SIG-M5 treated with dmso at 0.1 percent for 504 hours (cell line): ENCODE measurements at regions not wholly inside any gene's neighbourhood (a gene's known extent, or its start where the extent isn't known, plus 50 kb on each side); places are given as distances from the start of the nearest gene placed in this dataset.
"Not testable (repeated sequence)": the region's sequence is repeated elsewhere in the genome, so short reads cannot be mapped to it uniquely, and the experiment has no call there.

Experiments
- DNase-seq: peaks from one replicate; lab custom pipeline; 2025; ENCODE audit not compliant: unreplicated experiment; lab: John Stamatoyannopoulos, UW

DNA sequence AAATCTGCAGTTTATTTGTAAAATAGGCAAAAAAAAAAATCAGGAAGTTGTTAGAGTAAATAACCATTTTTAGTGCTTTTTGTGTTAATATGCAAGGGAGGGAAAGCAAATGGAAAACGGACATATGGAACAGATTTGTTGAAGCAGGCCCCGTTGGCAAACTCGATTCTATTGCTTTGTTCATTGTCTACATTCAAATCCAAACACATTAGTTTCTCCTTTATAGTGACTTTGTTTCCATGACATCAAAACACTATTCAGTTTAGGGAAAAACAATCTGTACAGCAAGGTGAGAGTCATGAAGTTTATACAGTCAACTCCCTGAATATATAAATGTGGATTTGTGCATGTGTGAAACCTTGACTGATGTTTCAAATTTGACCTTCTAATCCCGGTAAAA lies 142.2 kb downstream of the FAM47A start:
- no peak for DNase-seq

DNA sequence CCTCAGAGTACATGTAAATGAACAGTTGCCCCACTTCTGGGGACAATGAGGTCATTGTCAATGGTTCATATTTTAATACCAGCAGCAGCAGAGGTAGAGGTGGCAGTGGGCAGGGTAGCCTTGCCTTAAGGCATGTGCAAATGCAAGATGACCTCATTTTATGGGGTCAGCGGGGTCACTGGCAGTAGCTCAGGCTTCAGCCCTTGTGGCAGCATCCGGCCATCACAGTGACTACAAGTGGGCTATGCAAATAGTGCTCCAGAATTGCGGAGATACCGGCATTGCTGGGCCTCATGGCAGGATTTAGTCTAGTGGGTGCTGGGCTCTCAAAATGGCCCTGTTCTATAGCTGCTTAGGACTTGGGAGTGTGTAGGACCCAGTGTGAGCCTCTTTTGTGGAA lies 144.7 kb downstream of the FAM47A start:
- DNase-seq, result no peak

DNA sequence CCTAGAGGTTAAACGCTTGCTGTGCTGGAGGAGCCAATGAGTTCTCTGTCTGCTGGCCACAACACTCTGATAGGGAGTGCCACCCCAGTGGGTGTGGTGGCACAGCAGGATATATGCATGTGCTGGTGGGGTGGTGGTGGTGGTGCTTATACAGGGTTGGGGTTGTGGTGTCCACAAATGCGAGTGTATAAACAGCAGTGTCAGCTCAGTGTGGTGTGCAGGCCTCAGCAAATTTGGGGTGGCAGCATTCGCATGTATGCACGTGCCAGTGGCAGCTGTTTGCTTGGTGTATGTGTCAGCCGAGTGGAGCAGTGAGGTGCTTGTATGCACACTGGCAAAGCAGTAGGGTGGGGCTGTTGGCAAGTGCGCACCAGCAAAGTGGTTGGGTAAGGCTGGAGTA lies 157.4 kb downstream of the FAM47A start:
- DNase-seq, result no peak

DNA sequence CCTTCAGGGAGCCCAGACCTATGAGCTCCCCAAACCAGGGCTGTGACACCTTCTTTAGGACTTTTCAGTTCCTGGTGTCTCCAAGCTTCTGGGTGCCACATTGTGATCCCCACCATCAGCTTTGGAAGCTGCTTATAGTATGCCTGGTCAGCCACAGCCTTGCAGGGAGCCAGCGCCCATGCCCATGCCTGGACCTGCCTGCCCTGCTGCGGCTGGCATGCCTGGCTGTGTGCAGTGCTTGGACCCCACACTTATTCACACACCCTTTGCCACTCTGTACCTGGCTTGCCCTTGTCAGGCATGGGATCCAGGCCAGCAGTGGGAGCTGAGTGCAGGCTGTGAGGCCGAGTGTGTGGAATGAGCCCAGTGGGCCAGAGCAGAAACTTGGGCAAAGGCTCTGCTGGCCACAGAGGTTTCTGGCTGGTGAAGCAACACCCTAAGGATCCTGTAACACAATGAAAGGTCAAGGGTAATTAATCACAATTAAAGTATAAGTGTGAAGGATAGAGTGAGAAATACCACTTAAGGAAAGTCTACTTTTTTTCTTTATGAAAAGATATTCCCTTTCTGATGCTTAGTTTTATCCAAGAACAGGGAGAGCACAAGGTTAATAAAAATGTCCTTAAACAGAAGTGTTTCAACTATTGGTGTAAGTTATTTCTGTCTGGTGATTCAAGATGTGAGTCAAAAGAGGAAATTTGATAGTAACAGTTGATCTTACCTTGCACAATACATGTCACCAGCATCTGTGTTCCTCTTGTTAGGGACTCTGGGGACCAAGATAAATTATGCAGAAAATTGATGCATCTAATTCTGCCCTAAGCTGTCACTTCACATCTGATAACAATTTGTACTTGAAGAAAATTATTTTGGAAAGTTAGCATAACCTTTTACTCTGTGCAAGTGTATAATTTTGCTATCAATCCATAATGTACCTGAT lies 161.8 kb downstream of the FAM47A start:
- DNase-seq, result peak; percentile 60

DNA sequence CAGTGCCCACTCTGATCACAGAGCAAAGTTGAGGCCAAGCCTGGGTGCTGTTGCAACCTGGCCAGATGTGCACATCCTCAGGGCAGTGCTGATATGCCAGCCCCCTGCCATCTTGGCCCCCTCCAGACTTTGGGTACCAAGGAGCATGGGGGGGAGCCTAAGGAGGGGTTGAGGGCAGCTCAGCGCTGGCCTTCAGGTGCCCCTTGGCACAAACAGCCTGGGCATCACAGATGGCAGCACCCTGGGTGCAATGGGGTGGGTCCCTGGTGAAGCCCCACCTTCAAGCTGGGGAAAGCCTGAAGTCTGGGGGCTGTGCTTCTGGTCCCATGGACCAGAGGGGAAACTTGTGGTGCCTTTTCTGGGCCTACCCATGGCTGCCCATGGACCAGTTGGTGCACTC lies 163.0 kb downstream of the FAM47A start:
- no peak for DNase-seq

DNA sequence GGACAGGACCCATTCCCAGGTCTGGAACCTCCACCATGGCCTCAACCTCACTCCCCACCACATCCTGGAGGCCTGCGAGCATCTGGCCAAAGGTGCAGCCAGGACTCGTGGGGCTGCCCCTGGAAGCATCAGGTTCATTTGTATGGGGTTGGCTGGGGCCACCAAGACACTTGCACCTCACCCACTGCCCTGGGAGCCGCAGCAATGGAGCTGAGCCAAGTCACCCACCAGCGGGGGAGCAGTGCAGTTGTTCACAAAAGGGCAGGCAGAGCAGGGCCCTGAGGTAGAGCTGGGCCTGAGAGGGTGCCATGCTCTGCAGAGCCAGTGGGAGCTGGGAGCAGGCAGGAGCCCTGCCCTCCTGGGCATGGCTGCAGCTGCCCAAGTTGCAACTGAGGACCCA lies 163.5 kb downstream of the FAM47A start:
- DNase-seq, result no peak

DNA sequence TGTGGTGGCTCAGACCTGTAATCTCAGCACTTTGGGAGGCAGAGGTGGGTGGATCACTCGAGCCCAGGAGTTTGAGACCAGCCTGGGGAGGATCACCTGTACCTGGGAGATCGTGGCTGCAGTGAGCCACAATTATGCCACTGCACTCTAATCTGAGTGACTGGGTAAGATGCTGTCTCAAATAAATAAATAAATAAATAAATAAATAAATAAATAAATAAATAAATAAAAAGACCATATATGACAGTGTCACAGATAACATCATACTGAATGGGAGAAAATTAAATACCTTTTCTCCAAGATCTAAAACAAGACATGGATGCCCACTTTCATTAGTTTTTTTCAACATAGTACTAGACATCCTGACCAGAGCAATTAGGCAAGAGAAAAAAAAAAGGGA lies 182.8 kb downstream of the FAM47A start:
- DNase-seq, result no peak

DNA sequence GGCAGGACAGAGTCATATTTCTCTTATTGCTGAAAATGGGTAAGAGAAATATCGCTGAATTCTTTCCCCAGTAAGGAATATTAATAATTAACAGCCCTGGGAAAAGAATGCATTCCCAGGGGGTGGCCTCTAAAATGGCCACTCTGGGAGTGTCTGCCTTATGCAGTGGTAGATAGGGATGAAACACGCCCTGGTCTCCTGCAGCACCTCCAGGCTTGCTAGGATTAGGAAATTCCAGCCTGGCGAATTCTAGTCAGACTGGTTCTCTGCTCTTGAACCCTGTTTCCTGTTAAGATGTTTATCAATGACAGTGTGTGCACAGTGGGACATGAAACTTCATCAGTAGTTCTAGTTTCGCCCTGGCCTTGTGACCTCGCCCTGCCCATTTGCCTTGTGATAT lies 205.9 kb downstream of the FAM47A start:
- not testable (repeated sequence) for DNase-seq

DNA sequence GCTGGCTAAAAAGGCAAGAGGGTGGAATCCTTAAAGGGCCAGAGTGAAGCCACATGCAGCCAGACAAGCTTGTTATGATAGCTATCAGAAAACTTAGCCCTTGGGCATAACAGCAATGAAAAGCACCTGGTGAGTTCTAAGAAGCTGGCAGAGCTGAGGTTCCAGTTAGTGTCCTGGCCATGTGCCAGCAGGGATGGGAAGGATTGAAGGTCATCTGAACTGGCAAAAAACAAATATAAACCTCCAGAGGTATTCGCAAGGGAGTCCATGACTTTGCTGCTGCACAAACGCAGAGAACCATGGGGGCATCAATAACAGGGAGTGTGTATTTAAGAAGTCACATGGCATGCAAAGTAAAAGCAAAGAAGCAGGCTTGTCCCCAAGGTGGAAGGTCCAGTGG lies 208.9 kb downstream of the FAM47A start:
- DNase-seq, result no peak

DNA sequence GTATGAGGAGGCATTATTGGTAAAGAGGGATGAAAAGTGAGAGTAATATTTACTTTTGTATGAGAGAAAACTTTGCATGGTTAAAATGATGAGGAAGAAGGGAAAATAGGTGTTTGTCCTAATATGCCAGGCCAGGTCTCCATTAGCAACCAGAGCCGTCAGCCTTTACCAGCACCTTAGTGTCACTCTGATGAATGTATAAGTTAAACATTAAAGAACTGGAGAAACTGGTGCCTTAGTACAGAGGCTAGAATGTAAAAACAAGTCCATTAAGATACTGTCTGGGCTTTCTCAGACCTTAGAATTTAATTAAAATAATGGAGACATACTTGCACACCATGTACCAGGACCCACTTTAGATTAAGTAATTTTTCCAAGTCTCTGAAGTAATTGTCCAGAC lies 222.3 kb downstream of the FAM47A start:
- no peak for DNase-seq

DNA sequence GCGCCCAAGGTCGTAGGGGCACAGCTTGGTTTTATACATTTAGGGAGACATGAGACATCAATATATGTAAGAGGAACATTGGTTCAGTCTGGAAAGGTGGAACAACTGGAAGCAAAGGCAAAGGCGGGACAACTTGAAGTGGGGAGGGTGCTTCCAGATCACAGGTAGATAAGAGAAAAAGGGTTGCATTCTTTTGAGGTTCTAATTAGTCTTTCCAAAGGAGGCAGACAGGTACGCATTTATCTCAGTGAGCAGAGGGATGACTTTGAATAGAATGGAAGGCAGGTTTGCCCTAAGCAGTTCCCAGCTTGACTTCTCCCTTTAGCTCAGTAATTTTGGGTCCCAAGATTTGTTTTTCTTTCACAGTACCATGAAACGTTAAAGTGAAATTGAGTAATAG lies 223.2 kb downstream of the FAM47A start:
- DNase-seq, result no peak

DNA sequence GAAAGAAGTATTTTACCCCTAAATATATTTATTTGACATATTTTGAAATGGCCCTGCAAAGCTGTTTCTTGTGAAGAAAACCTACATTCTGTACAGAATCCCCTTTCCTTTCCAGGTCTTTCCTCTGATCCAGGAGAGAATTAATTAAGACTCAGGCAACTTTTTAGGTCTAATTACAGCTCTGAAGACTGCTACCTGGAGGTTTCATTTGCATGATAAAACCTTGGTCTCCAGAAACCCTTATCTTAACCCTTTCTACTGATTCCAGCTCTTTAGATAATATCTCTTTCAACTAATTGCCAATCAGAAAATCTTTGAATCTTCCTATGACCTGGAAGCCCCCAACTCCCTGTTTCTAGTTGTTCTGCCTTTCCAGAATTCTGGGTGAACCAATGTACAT lies 224.0 kb downstream of the FAM47A start:
- no peak for DNase-seq

DNA sequence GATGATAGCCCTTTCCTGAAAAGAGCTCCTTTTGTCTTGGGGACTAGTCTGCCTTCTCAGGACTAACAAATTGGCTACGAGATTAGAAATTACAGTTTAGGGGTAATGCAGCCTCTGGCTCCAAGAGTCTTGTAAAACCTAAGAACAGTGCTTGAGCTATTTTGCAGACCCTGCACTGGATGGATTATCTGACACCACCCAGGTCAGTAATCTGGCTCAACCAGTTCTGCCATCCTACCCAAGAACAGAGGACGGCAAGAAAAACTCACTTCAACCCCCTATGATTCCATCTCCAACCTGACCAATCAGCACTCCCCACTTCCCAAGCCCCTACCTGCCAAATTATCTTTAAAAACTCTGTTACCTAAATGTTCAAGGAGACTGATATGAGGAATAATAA lies 225.1 kb downstream of the FAM47A start:
- no peak for DNase-seq

DNA sequence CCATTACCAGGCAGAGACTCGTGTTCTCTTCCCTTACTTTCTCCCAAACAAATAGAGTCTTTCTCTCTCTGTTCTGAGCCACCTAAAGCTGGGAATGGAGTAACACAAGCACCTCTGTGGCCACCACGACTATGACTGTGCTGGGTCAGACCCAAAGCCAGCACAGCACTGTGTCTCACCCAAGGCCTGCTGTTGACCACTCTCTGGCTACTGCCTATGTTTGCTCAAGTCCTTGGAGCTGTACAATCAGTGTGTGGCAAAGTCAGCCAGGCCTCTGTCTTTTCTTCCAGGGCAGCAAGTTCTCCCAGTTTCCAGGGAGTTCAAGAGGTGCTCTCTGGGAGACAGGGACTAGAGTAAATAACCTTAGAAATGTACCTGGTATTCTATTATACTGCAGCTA lies 239.4 kb downstream of the FAM47A start:
- no peak for DNase-seq

DNA sequence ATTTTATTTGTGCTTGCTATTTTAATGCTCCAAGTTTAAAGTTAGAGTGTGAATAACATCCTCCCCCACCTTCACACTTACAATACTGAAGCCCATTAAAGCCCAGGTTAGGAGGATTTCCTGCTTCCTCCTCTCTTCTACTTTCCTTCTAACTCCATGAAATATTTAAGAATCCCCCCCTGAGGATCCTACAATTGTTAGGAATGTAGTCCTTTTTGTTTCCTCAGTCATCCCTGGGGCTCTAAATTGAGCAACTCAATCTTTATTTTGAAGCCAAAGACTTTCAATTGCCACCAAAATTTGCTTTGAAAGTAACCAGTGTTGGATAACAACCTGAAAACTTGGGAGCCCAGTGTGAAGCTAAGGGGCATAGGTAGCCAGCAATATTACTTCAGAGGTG lies 276.9 kb downstream of the FAM47A start:
- DNase-seq, result no peak

DNA sequence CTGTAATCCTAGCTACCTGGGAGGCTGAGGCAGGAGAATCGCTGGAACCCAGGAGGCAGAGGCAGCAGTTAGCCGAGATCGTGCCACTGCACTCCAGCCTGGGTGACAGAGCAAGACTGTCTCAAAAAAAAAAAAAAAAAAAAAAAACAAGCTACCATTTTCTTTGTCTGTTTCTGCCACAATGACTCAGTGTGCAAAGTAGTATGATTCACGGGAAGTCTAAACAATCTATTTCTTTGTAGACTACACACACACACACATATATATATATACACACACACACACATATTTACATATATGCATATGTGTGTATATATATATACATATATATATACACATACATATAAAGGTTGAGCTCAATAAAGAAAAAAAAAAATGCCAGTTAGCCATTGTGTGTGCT lies 280.0 kb downstream of the FAM47A start:
- DNase-seq, result not testable (repeated sequence)

DNA sequence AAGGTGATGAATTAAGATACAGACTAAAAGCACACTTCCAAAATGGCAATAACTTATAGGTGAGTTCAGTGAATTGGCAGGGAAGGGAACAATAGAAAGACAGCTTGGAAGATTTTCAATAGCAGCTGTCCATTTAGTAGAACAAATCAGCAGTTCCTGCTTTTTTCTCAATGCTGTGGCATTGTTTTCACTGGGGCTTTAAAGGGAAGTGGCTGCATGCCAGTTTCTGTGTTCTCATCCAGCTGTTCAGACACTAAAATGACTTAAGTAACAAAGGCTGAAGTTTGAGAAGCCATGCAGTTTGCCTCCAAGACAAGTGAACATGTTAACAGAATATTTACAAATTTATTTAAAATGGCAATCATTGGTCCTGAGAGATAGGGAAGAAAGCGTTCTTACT lies 291.9 kb downstream of the FAM47A start:
- no peak for DNase-seq

DNA sequence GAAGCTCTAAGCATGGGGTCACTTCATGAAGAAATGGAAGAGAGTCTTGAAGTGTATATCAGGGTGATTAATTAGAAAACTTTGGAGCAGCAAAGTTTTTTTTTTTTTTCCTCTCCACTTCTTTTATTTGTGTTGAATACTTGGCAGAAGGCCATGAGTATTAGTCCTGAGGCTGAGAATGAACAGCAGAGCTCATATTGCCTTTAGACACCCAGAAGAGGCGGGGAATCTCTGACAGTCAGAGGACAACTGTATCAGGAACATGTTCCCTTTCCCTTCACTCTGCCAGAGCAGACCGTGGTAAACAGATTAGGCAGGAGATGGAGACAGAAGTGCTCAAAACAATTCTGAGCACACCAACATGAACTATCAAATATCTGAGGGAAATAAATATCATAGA lies 300.9 kb downstream of the FAM47A start:
- no peak for DNase-seq

DNA sequence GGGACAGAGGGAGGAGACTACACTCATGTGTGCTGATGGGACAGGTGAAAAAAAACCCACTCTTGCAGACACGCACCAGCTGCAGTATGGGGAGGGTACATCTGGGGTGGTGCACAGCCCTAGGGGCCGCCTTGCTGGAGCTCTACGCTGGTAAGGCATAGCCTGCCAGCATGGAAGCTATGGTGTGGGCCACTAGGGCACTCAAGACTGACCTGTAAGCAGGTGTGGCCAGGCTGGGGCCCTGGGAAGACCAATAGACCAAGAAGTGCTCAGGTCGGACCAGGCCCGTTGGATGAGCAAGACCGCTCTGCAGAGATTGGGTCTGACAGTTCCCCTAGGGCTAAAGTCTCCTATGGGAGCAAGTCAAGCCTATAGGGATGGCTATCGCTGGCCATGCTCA lies 314.8 kb downstream of the FAM47A start:
- no peak for DNase-seq

DNA sequence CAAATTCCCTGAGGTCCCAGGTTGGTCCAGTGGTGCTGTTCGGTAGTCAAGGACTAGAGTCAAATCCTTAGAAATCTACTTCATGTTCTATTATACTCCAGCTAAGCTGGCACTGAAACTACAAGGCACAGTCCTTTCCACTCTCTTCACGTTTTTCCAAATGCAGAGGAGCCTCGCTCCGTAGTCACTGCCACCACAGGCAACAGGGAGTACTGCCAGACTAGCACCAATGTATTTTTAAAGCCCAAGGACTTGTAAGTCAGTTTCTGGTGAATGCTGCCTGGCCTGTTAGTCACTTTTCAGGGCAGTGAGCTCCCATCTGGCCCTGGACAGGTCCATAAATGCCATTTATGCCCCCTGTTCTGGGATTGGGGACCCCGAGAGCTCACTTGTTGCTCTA lies 323.5 kb downstream of the FAM47A start:
- no peak for DNase-seq

DNA sequence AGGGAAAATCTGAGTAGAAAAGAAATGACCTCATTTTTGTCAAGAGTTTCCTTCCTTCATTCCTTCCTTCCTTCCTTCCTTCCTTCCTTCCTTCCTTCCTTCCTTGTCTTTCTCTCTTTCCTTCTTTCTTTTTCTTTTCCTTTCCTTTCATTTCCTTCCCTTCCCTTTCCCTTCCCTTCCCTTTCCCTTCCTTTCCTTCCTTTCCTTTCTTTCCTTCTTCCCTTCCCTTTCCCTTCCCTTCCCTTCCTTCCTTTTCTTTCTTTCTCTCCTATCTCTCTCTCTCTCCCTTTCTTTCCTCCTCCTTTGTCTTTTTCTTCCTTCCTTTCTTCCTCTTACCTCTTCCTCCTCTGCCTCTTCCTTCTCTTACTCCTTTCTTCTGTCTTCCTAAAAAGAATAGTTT lies 347.6 kb downstream of the FAM47A start:
- no peak for DNase-seq

DNA sequence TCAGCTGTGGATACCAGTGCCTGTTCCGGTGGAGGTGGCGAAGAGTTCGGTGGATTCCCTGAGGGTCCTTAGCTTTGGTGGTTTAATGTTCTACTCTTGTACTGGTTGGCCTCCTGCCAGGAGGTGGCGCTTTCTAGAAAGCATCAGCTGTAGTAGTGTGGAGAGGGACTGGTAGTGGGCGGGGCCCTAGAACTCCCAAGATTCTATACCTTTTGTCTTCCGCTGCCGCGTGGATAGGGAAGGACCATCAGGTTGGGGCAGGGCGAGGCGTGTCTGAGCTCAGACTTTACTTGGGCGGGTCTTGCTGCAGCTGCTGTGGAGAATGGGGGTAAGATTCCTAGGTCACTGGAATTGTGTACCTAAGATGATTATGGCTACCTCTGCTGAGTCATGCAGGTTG lies 390.3 kb downstream of the FAM47A start:
- no peak for DNase-seq

DNA sequence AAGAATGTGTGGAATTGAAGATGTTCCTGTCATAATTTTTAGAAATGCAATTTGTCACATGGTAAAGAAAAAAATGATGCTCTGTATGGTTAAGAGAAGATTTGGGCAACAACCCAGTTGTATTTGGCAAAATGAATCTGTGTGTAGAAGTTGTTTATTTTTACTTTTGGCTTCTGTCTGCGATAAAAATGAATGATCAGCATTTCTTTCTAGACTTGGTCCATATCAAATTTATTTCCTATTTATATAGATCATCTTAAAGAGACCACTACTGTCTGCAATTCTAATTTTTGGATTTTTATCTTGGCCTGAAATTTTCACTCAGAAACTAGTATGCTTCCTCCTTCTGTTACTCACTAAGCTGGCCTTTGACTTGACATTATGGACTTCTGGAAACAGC lies 396.9 kb downstream of the FAM47A start:
- DNase-seq, result no peak
